Lung (tissue), 11 donors: ENCODE measurements at regions not wholly inside any gene's neighbourhood (a gene's known extent, or its start where the extent isn't known, plus 50 kb on each side); places are given as distances from the start of the nearest gene placed in this dataset.

Experiments used
- ATAC-seq: fragments of 200-7000 bp; cut with Tn5 transposase; one replicate; pipeline ENCODE4 v1.9.1; 2020; ENCODE audit warnings: moderate number of reproducible peaks; ENCODE audit not compliant: insufficient read depth, low FRiP score
- DNase-seq, 3 donors: peaks; one replicate each; pipeline ENCODE4 v3.0.0-alpha.2; 2013 to 2017
- H3K27ac ChIP-seq, 2 donors: one replicate each; pipeline ENCODE4 v1.5.1; 2013; ENCODE audit warnings: mild to moderate bottlenecking in 2 of 2, moderate library complexity in 2 of 2, control low read depth in 1 of 2, inconsistent platforms in 1 of 2, low read depth in 1 of 2, low read length in 1 of 2
- H3K27me3 ChIP-seq, 3 donors: one replicate each; pipeline ENCODE4 v1.5.1; 2013; ENCODE audit warnings: low read length in 2 of 3; ENCODE audit not compliant: control insufficient read depth in 3 of 3, insufficient read depth in 3 of 3
- H3K36me3 ChIP-seq, 4 donors: one replicate each; pipeline ENCODE4 v1.5.1; 2013; ENCODE audit warnings: low read length in 4 of 4, mild to moderate bottlenecking in 1 of 4, moderate library complexity in 1 of 4; ENCODE audit not compliant: control insufficient read depth in 4 of 4, insufficient read depth in 4 of 4
- H3K4me1 ChIP-seq, 5 donors: one replicate each; pipeline ENCODE4 v1.5.1; 2013; ENCODE audit warnings: low read length in 5 of 5, mild to moderate bottlenecking in 2 of 5, moderate library complexity in 1 of 5; ENCODE audit not compliant: control insufficient read depth in 5 of 5, insufficient read depth in 5 of 5
- H3K4me3 ChIP-seq: one replicate; pipeline ENCODE4 v1.5.1; 2013; ENCODE audit warnings: mild to moderate bottlenecking, control low read depth, moderate library complexity
- H3K9ac ChIP-seq, 2 donors: one replicate each; pipeline ENCODE4 v1.5.1; 2013; ENCODE audit warnings: low read length in 2 of 2, control low read depth in 1 of 2; ENCODE audit not compliant: insufficient read depth in 1 of 2
- H3K9me3 ChIP-seq, 4 donors: one replicate each; pipeline ENCODE4 v1.5.1; 2013; ENCODE audit warnings: low read length in 3 of 4, mild to moderate bottlenecking in 1 of 4, moderate library complexity in 1 of 4; ENCODE audit not compliant: control insufficient read depth in 4 of 4, insufficient read depth in 3 of 4
- CTCF ChIP-seq: IDR thresholded peaks from 2 replicates; pipeline ENCODE4 v1.5.1; 2012; ENCODE audit warnings: mild to moderate bottlenecking; ENCODE audit errors: control extremely low read depth, extremely low read depth
- WGBS, 2 donors: extraction: QIAGEN DNeasy Blood & Tissue Kit; methylation state at CpG; one replicate each; pipeline ENCODE4 v1.1.7; 2013; 5-methylcytosine and 5-hydroxymethylcytosine counted together
- donor health status: control.
- donor health status: control.
- donor health status: Bipolar disorder and iron deficiency.
- donor health status: healthy.
- donor health status: DM: yes; HTN: yes; CAD: no.

DNA sequence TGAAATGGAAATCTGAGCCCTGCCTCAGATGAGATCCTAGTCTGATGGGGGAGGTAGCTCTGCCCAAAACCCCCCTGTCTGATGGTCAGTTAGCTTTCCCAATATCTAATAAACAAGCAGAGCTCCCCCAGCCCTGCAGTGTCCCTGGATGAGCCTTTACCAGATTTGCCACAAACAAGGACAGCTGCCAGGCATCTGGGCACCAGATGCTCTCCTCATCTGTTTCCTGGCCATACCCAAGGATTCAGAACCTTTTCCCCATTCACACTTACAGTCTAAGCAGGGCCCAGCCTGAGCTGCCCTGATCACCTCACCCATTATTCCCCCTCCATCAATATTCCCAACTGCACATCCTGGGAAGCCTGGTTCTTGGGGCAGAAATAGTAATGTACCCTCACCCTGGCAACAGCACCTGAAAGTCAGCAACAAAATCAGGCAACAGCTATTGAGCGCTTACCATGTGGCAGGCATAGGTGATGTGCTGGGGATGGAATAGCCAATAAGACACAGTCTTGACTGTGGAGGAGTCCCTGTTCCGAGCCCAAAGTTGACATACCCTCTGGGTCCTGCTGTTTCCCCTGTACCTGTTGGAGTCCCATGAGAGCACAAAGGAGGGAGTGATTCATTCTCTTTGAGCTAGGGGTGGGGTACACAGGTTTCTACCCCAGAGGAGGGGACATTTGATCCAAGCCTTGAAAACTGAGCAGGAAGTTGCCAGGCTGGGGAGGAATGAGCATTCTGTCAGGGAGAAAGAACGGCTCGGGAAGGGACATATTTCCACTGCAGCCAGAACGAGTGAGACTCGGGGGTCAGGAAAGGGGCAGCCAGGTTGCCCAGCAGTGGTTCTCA lies 147.4 kb downstream of the TMEM132E start:
- H3K27ac ChIP-seq: no peak overlapping the region
- no peaks in the 10 kb centered on the region for H3K27me3 ChIP-seq
- no peak overlapping the region for H3K4me3 ChIP-seq
- WGBS, 2 donors: 71 to 86% methylated on average over 6 of the region's 6 CpGs
- H3K36me3 ChIP-seq: no peaks in the 10 kb centered on the region
- no peak for TF ChIP-seq CTCF
- H3K9me3 ChIP-seq: peaks cover 0 to 4% (median 0%) of the 10 kb centered on the region in 4 donors
- DNase-seq (no peak), ATAC-seq (no peak)
- H3K4me1 ChIP-seq: no peaks in the 10 kb centered on the region
- no peak overlapping the region for H3K9ac ChIP-seq

DNA sequence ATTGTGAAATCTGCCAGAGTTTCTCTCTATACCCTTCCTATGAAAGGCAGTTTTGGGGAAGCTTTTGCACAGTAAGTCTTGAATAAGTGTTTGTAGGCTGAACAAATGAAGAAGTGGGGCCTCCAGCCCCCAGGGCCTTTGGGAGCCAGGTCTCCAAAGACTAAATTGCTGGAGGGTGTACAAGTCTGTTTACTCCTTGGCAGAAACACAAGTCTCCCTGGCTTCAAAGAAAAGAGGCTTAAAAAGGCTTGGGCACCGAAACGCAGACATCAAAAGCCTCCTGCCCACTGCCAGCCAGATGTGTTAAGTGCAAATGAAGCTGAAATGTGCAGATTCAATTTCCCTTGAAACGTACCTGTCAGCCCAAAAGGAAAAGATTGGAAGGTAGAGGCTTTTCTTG lies 146.3 kb downstream of the TMEM132E start:
- no peak for TF ChIP-seq CTCF
- ATAC-seq (no peak), DNase-seq (no peak)
- Histone ChIP-seq H3K9me3 (no peaks in the 10 kb centered on the region), H3K36me3 (no peaks in the 10 kb centered on the region), H3K27ac (no peak overlapping the region), H3K27me3 (no peaks in the 10 kb centered on the region), H3K4me3 (no peak overlapping the region), H3K9ac (no peak overlapping the region), H3K4me1 (no peaks in the 10 kb centered on the region)
- 43 to 66% methylated on average over 3 of the region's 3 CpGs for WGBS, 2 donors

- Histone ChIP-seq H3K27ac (no peak overlapping the region), H3K9me3 (no peaks in the 10 kb centered on the region), H3K36me3 (no peaks in the 10 kb centered on the region), H3K27me3 (no peaks in the 10 kb centered on the region), H3K9ac (no peak overlapping the region), H3K4me1 (no peaks in the 10 kb centered on the region), H3K4me3 (no peak overlapping the region)
- no peak for TF ChIP-seq CTCF
- DNase-seq (no peak), ATAC-seq (no peak)
- 68 to 74% methylated on average over 2 of the region's 2 CpGs for WGBS, 2 donors
Measured at GRCh38 chr17:34725008-34725407, 145.6 kb downstream of the TMEM132E start.

DNA sequence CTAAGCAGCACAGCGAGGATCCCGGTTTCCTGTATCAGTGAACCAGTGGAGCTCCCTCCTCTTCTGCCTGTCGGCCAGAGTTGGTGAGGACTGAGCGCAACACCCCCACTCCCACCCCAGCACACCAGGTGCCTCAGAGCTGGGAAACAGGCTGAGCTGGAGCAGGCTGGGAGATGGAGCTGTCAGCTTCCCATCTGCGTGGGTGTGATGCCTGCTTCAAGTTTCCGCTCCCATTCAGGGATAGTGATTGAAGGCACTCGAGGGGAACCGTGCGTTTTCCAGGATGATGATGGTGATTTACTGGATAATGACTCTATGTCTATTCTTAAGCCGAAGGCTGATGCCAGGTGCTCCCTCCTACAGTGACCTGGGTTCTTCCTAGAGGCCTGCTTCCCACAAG lies 144.5 kb downstream of the TMEM132E start:
- ATAC-seq: no peak
- no peak overlapping the region for H3K27ac ChIP-seq
- no peak overlapping the region for H3K9ac ChIP-seq
- no peaks in the 10 kb centered on the region for H3K36me3 ChIP-seq
- no peaks in the 10 kb centered on the region for H3K4me1 ChIP-seq
- H3K27me3 ChIP-seq: no peaks in the 10 kb centered on the region
- no peak overlapping the region for H3K4me3 ChIP-seq
- H3K9me3 ChIP-seq: no peaks in the 10 kb centered on the region
- no peak for DNase-seq
- no peak for TF ChIP-seq CTCF
- 80 to 88% methylated on average over 10 of the region's 10 CpGs for WGBS, 2 donors
